H1 (cell line): ENCODE measurements at regions not wholly inside any gene's neighbourhood (a gene's known extent, or its start where the extent isn't known, plus 50 kb on each side); places are given as distances from the start of the nearest gene placed in this dataset.

Experiments used
- CTCF ChIA-PET: fragments of 300-600 bp; sonication (Branson Sonifier 250); formaldehyde crosslinking; loops from one replicate; lab custom pipeline; 2021; ENCODE audit not compliant: partially characterized antibody; lab: Charles Lee
- POLR2A ChIA-PET: fragments of 300-600 bp; sonication (Branson Sonifier 250); formaldehyde crosslinking; loops from one replicate; lab custom pipeline; 2021; ENCODE audit warnings: inconsistent platforms; ENCODE audit not compliant: partially characterized antibody; lab: Charles Lee
- DNase-seq, 2 experiments: peaks; one replicate each; pipeline versions ENCODE4 v3.0.0 to v3.0.0-alpha.2; 2010 to 2022; ENCODE audit warnings: low spot score in 2 of 2, low read depth in 1 of 2, mixed read lengths in 1 of 2
- FAIRE-seq: peaks from 2 replicates; lab custom pipeline; 2011; peaks lifted over from hg19 to GRCh38; lab: Jason Lieb, UNC
- H2AFZ ChIP-seq: 2 replicates; pipeline ENCODE4 v1.8.1; 2012; ENCODE audit warnings: low read length, inconsistent platforms
- H2AK5ac ChIP-seq: 2 replicates; pipeline ENCODE4 v1.6.1; 2013; ENCODE audit warnings: low read depth, low read length
- H2BK120ac ChIP-seq: replicated peaks from 2 replicates; pipeline ENCODE3; 2013; ENCODE audit warnings: low read depth, low read length, inconsistent platforms
- H2BK12ac ChIP-seq: 2 replicates; pipeline ENCODE4 v1.6.1; 2013; ENCODE audit warnings: low read depth, low read length
- H2BK15ac ChIP-seq: 2 replicates; pipeline ENCODE4 v1.6.1; 2013; ENCODE audit warnings: low read length
- H2BK20ac ChIP-seq: 2 replicates; pipeline ENCODE4 v1.6.1; 2013; ENCODE audit warnings: low read length
- H2BK5ac ChIP-seq: 2 replicates; pipeline ENCODE4 v1.6.1; 2013; ENCODE audit warnings: low read depth, low read length
- H3K14ac ChIP-seq: 2 replicates; pipeline ENCODE4 v1.6.1; 2013; ENCODE audit warnings: inconsistent platforms; ENCODE audit not compliant: insufficient read length
- H3K18ac ChIP-seq: 2 replicates; pipeline ENCODE4 v1.6.1; 2013; ENCODE audit warnings: low read length; ENCODE audit errors: extremely low read depth
- H3K23ac ChIP-seq: 2 replicates; pipeline ENCODE4 v1.6.1; 2013; ENCODE audit warnings: inconsistent platforms; ENCODE audit not compliant: insufficient read length
- H3K23me2 ChIP-seq: 2 replicates; pipeline ENCODE4 v1.6.1; 2013; ENCODE audit warnings: low read depth, low read length
- H3K27ac ChIP-seq: 2 replicates; pipeline ENCODE4 v1.6.1; 2011; ENCODE audit warnings: low read depth, low read length, inconsistent platforms
- H3K27me3 ChIP-seq, 4 experiments: replicated peaks in 1 of 4; 1 replicate in 1 of 4; 2 replicates in 3 of 4; pipeline versions ENCODE4 v1.6.1 to v1.8.1; 2011 to 2013; ENCODE audit warnings: low read length in 3 of 4, mild to moderate bottlenecking in 3 of 4, inconsistent platforms in 2 of 4, mixed read lengths in 2 of 4, moderate library complexity in 1 of 4; ENCODE audit not compliant: control insufficient read depth in 3 of 4, insufficient read depth in 3 of 4; ENCODE audit errors: extremely low read depth in 1 of 4
- H3K36me3 ChIP-seq, 4 experiments: 2 replicates each; pipeline versions ENCODE4 v1.6.1 to v1.8.1; 2011 to 2013; ENCODE audit warnings: mild to moderate bottlenecking in 4 of 4, low read length in 3 of 4, moderate library complexity in 2 of 4, control low read depth in 1 of 4, inconsistent platforms in 1 of 4; ENCODE audit not compliant: insufficient read depth in 4 of 4, control insufficient read depth in 2 of 4
- H3K4ac ChIP-seq: replicated peaks from 2 replicates; pipeline ENCODE3; 2013; ENCODE audit warnings: low read length, low read depth, mixed read lengths, inconsistent platforms; ENCODE audit not compliant: insufficient read length
- H3K4me1 ChIP-seq, 4 experiments: replicated peaks in 1 of 4; 1 replicate in 1 of 4; 2 replicates in 3 of 4; pipeline versions ENCODE4 v1.6.1 to v1.8.1; 2011 to 2013; ENCODE audit warnings: low read length in 3 of 4, inconsistent platforms in 2 of 4, mixed read lengths in 1 of 4; ENCODE audit not compliant: insufficient read depth in 4 of 4, control insufficient read depth in 3 of 4
- H3K4me2 ChIP-seq, 2 experiments: 2 replicates each; pipeline versions ENCODE4 v1.6.1 to v1.8.1; 2011 to 2013; ENCODE audit warnings: low read depth in 2 of 2, low read length in 2 of 2, control low read depth in 1 of 2, inconsistent platforms in 1 of 2, mild to moderate bottlenecking in 1 of 2; ENCODE audit not compliant: insufficient read depth in 1 of 2
- H3K4me3 ChIP-seq, 4 experiments: fragments of 200-600, 300-600 bp in 1 of 4; sonication (generic), shearing (Covaris generic), sonication (Bioruptor Twin) in 1 of 4; 2 replicates each; pipeline versions ENCODE4 v1.5.1 to v1.8.1; 2011 to 2016; ENCODE audit warnings: low read length in 4 of 4, low read depth in 3 of 4, control low read depth in 2 of 4, inconsistent platforms in 2 of 4, mild to moderate bottlenecking in 2 of 4, mixed read lengths in 1 of 4, moderate library complexity in 1 of 4; ENCODE audit not compliant: insufficient read depth in 2 of 4; ENCODE audit errors: extremely low read depth in 1 of 4
- H3K56ac ChIP-seq: replicated peaks from 2 replicates; pipeline ENCODE3; 2013; ENCODE audit warnings: low read depth, mild to moderate bottlenecking, mixed read lengths, low read length, inconsistent platforms; ENCODE audit not compliant: insufficient read length
- H3K79me1 ChIP-seq: 2 replicates; pipeline ENCODE4 v1.6.1; 2013; ENCODE audit warnings: low read depth, low read length, control low read depth
- H3K79me2 ChIP-seq, 2 experiments: 2 replicates each; pipeline versions ENCODE4 v1.6.1 to v1.8.1; 2012 to 2013; ENCODE audit warnings: low read length in 2 of 2, mild to moderate bottlenecking in 2 of 2, inconsistent platforms in 1 of 2; ENCODE audit not compliant: insufficient read depth in 2 of 2, control insufficient read depth in 1 of 2
- H3K9ac ChIP-seq, 4 experiments: replicated peaks in 1 of 4; 1 replicate in 1 of 4; 2 replicates in 3 of 4; pipeline versions ENCODE4 v1.6.1 to v1.8.1; 2011 to 2013; ENCODE audit warnings: low read depth in 3 of 4, low read length in 3 of 4, control low read depth in 2 of 4, mild to moderate bottlenecking in 2 of 4, moderate library complexity in 2 of 4, inconsistent platforms in 1 of 4; ENCODE audit errors: extremely low read depth in 1 of 4
- H3K9me3 ChIP-seq, 2 experiments: 2 replicates each; pipeline versions ENCODE4 v1.6.1 to v1.8.1; 2012 to 2013; ENCODE audit warnings: mild to moderate bottlenecking in 2 of 2, moderate library complexity in 2 of 2, control low read depth in 1 of 2, inconsistent platforms in 1 of 2, low read depth in 1 of 2, low read length in 1 of 2, mixed read lengths in 1 of 2; ENCODE audit not compliant: insufficient read depth in 2 of 2
- H4K20me1 ChIP-seq, 2 experiments: replicated peaks in 1 of 2; 2 replicates each; pipeline versions ENCODE3 to v1.8.1; 2011 to 2013; ENCODE audit warnings: inconsistent platforms in 2 of 2, low read length in 2 of 2, mild to moderate bottlenecking in 1 of 2; ENCODE audit not compliant: insufficient read depth in 2 of 2, control insufficient read depth in 1 of 2
- H4K5ac ChIP-seq: 2 replicates; pipeline ENCODE4 v1.6.1; 2013; ENCODE audit warnings: low read length, low read depth, mixed read lengths, inconsistent platforms; ENCODE audit not compliant: insufficient read length
- H4K8ac ChIP-seq: 2 replicates; pipeline ENCODE4 v1.8.0; 2013; ENCODE audit warnings: mild to moderate bottlenecking, moderate library complexity, low read length, inconsistent platforms; ENCODE audit not compliant: insufficient read depth; ENCODE audit errors: extremely low read depth
- H4K91ac ChIP-seq: replicated peaks from 2 replicates; pipeline ENCODE3; 2013; ENCODE audit warnings: low read length, mixed read lengths, inconsistent platforms; ENCODE audit not compliant: insufficient read length
- ASH2L ChIP-seq: fragments of 200-600, 300-600 bp; sonication (generic); IDR thresholded peaks from one replicate; pipeline ENCODE4 v1.7.1; 2017; ENCODE audit warnings: low read length
- BRCA1 ChIP-seq: IDR thresholded peaks from 2 replicates; pipeline ENCODE4 v1.6.1; 2012; ENCODE audit warnings: low read depth, low read length, improper control_type of control experiment
- CREB1 ChIP-seq: IDR thresholded peaks from 2 replicates; pipeline ENCODE4 v1.6.1; 2012; ENCODE audit warnings: inconsistent platforms
- CTBP2 ChIP-seq: IDR thresholded peaks from 2 replicates; pipeline ENCODE4 v1.7.0; 2011; ENCODE audit warnings: borderline replicate concordance, mild to moderate bottlenecking, moderate library complexity, mixed read lengths, low read length; ENCODE audit not compliant: insufficient read depth, insufficient read length
- EP300 ChIP-seq, 2 experiments: IDR thresholded peaks; 1 replicate in 1 of 2; 2 replicates in 1 of 2; pipeline ENCODE4 v1.6.1; 2011 to 2012; ENCODE audit warnings: low read depth in 2 of 2, low read length in 2 of 2, mild to moderate bottlenecking in 2 of 2, borderline replicate concordance in 1 of 2, inconsistent platforms in 1 of 2, moderate library complexity in 1 of 2
- HDAC2 ChIP-seq, 2 experiments: fragments of 300-600 bp in 1 of 2; sonication (generic) in 1 of 2; IDR thresholded peaks; 2 replicates each; pipeline ENCODE4 v1.6.1; 2011 to 2012; ENCODE audit warnings: low read depth in 2 of 2, low read length in 2 of 2, mild to moderate bottlenecking in 2 of 2, moderate library complexity in 2 of 2, borderline replicate concordance in 1 of 2, inconsistent platforms in 1 of 2
- KDM5A ChIP-seq: fragments of 200-600 bp; IDR thresholded peaks from 2 replicates; pipeline ENCODE4 v1.7.1; 2012; ENCODE audit warnings: mild to moderate bottlenecking, low read length, inconsistent platforms, mixed read lengths
- MAFK ChIP-seq: IDR thresholded peaks from 2 replicates; pipeline ENCODE4 v1.6.1; 2012; ENCODE audit warnings: low read depth, mild to moderate bottlenecking, improper control_type of control experiment, low read length
- PHF8 ChIP-seq: fragments of 200-600 bp; sonication (generic); conservative IDR thresholded peaks from 2 replicates; pipeline ENCODE4 v1.7.1; 2012; ENCODE audit warnings: low read depth, mild to moderate bottlenecking, inconsistent platforms, low read length, moderate library complexity
- POLR2AphosphoS5 ChIP-seq: IDR thresholded peaks from 2 replicates; pipeline ENCODE4 v1.6.1; 2011; ENCODE audit warnings: low read depth, low read length
- SIX5 ChIP-seq: IDR thresholded peaks from 2 replicates; pipeline ENCODE4 v1.6.1; 2011; ENCODE audit warnings: mild to moderate bottlenecking, low read depth, low read length
- YY1 ChIP-seq: IDR thresholded peaks from 2 replicates; pipeline ENCODE4 v1.6.1; 2011; ENCODE audit warnings: low read depth, mild to moderate bottlenecking, low read length
- WGBS, 2 experiments: shearing (Covaris generic) in 1 of 2; methylation state at CpG; one replicate each; pipeline versions ENCODE4 v1.1.6 to v1.1.7; 2013 to 2015; ENCODE audit warnings: low lambda C conversion rate in 2 of 2, mixed read lengths in 2 of 2, inconsistent platforms in 1 of 2, low coverage in 1 of 2, missing lambda C conversion rate in 1 of 2; ENCODE audit not compliant: insufficient replicate concordance in 2 of 2, insufficient coverage in 1 of 2, insufficient read length in 1 of 2; ENCODE audit errors: extremely low coverage in 1 of 2, missing lambda C conversion rate in 1 of 2; 5-methylcytosine and 5-hydroxymethylcytosine counted together
- TF ChIP-seq, protein P1 (sequence below): IDR thresholded peaks from 2 replicates; pipeline ENCODE4 v1.6.1; 2012; ENCODE audit warnings: inconsistent platforms

DNA sequence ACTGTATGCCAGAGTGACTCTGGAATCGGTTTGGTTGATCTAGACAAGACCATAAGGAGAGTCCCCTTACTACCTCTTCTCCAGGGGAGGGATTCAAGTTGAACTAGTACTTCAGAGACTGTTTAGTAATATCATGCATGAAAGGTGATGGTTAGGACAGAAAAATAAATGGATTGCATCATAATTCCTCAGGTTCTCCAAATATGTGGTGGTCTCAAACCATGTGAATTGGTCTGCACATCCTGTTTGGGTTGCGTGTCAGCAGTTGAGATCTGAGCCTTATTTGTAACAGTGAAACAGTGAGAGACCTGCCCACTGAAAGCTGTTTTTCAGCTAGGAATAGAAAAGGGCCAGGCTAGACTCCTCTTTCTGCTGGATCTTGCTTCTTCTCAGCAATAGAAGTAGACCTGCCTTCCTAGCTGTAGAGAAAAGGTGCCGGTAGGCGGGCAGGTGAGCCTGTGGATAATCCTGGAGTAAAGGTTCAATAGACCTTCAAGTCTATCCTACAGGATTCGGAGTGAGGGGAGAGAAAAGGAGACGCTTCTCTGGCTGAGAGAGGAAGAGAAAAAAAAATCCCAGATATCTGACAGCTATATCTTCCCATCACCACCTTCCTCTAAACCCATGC is 258.5 kb upstream of the E2F7 start:
- WGBS, 2 experiments = 77% methylated on average over 6 of the region's 6 CpGs; no CpG with 5 or more reads in 1 of the 2 experiments
- Histone ChIP-seq H3K27me3 (peaks cover 0 to 8% (median 5%) of the 10 kb centered on the region in 4 experiments; a peak in 5 of 7 replicates), H4K20me1 (no peaks in the 10 kb centered on the region), H3K4me3 (peak overlapping the region in 1 of 4 experiments; percentile 93; a peak in 3 of 8 replicates), H3K14ac (no peak overlapping the region), H3K23me2 (peaks cover 10% of the 10 kb centered on the region), H3K36me3 (no peaks in the 10 kb centered on the region), H4K91ac (no peak overlapping the region), H3K18ac (no peak overlapping the region), H3K4ac (no peak overlapping the region), H2BK120ac (no peak overlapping the region), H4K8ac (no peak overlapping the region), H3K9me3 (no peaks in the 10 kb centered on the region), H3K79me2 (no peaks in the 10 kb centered on the region), H2BK12ac (no peak overlapping the region), H3K27ac (no peak overlapping the region), H3K79me1 (no peaks in the 10 kb centered on the region), H4K5ac (no peak overlapping the region), H2AK5ac (no peak overlapping the region), H3K56ac (no peak overlapping the region), H3K4me2 (peak overlapping the region in 1 of 2 experiments; percentile 77; a peak in 2 of 4 replicates), H2BK5ac (no peak overlapping the region), H2AFZ (peak overlapping the region; percentile 45; the same call in 1 of the 2 replicates), H3K23ac (no peak overlapping the region), H3K4me1 (peaks cover 0 to 3% (median 0%) of the 10 kb centered on the region in 4 experiments; a peak in 3 of 7 replicates), H2BK15ac (no peak overlapping the region), H3K9ac (no peak overlapping the region), H2BK20ac (no peak overlapping the region)
- FAIRE-seq = no peak
- ChIA-PET POLR2A (no interaction called here), CTCF (interaction anchor here (1.0 to 2.1 kb wide), 6 partner anchors 9 to 264 kb away, joined by 3 to 6 read pairs (median 4); no protein-coding TSS in a partner anchor)
- no peak for DNase-seq
- TF ChIP-seq SIX5 (no peak), MAFK (no peak), BRCA1 (no peak), YY1 (no peak), CREB1 (no peak), KDM5A (no peak), PHF8 (no peak), CTBP2 (no peak), EP300 (IDR thresholded peaks at IDR 0.05; ENCODE audit: borderline replicate concordance in 1 of 2, low read depth in 2 of 2, low read length in 2 of 2) (no peak), POLR2AphosphoS5 (no peak), ASH2L (no peak), HDAC2 (IDR thresholded peaks at IDR 0.05; ENCODE audit: borderline replicate concordance in 1 of 2, low read depth in 2 of 2, low read length in 2 of 2) (no peak)
- TF ChIP-seq, protein P1, sequence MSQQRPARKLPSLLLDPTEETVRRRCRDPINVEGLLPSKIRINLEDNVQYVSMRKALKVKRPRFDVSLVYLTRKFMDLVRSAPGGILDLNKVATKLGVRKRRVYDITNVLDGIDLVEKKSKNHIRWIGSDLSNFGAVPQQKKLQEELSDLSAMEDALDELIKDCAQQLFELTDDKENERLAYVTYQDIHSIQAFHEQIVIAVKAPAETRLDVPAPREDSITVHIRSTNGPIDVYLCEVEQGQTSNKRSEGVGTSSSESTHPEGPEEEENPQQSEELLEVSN = no peak
